PFSK-1 (cell line): ENCODE measurements at regions not wholly inside any gene's neighbourhood (a gene's known extent, or its start where the extent isn't known, plus 50 kb on each side); places are given as distances from the start of the nearest gene placed in this dataset.

Source experiments
- POLR2AphosphoS5 ChIP-seq: IDR thresholded peaks from 2 replicates; pipeline ENCODE4 v1.6.1; 2012; ENCODE audit warnings: low read depth, mild to moderate bottlenecking, control low read depth, low read length, moderate library complexity
- REST ChIP-seq, 2 experiments: IDR thresholded peaks; 2 replicates each; pipeline versions ENCODE4 v1.6.1 to v1.8.0; 2011 to 2012; ENCODE audit warnings: low read depth in 2 of 2, low read length in 2 of 2, control low read depth in 1 of 2, inconsistent platforms in 1 of 2, mild to moderate bottlenecking in 1 of 2, moderate library complexity in 1 of 2; ENCODE audit not compliant: insufficient read depth in 1 of 2
- SIN3A ChIP-seq: IDR thresholded peaks from 2 replicates; pipeline ENCODE4 v1.6.1; 2012; ENCODE audit warnings: mild to moderate bottlenecking, low read length, moderate library complexity, borderline replicate concordance; ENCODE audit not compliant: insufficient read depth
- TAF1 ChIP-seq: IDR thresholded peaks from 2 replicates; pipeline ENCODE4 v1.6.1; 2012; ENCODE audit warnings: low read length, control low read depth, borderline replicate concordance; ENCODE audit not compliant: insufficient read depth

- TF ChIP-seq POLR2AphosphoS5 = no peak
- no peak for TF ChIP-seq SIN3A
- no peak for TF ChIP-seq TAF1
- TF ChIP-seq REST (IDR thresholded peaks at IDR 0.05; ENCODE audit: insufficient read depth in 1 of 2, low read depth in 2 of 2, low read length in 2 of 2) = no peak
Observed at GRCh38 chr4:28179126-28179525, 1318.5 kb downstream of the STIM2 start.
